Activated naive CD8-positive, alpha-beta T cell treated with anti-CD3 and anti-CD28 coated beads, Interleukin-2, amount 50 U/mL, for 24 hours (primary cell): ENCODE measurements at regions not wholly inside any gene's neighbourhood (a gene's known extent, or its start where the extent isn't known, plus 50 kb on each side); places are given as distances from the start of the nearest gene placed in this dataset.
"Not testable (repeated sequence)": the region's sequence is repeated elsewhere in the genome, so short reads cannot be mapped to it uniquely, and the experiment has no call there.

Source experiments
- ATAC-seq: fragments of 150-1000 bp; cut with Tn5 transposase; one replicate; pipeline ENCODE4 v1.10.0; 2021
- DNase-seq: peaks from one replicate; pipeline ENCODE4 v3.0.0; 2021
- H3K27ac Mint-ChIP-seq: one replicate; pipeline ENCODE4 v1.8.0; 2021; ENCODE audit warnings: mild to moderate bottlenecking, mixed read lengths
- H3K27me3 Mint-ChIP-seq: one replicate; pipeline ENCODE4 v1.8.0; 2021; ENCODE audit warnings: mixed read lengths
- H3K36me3 Mint-ChIP-seq: one replicate; pipeline ENCODE4 v1.8.0; 2021; ENCODE audit warnings: low read depth, mixed read lengths
- H3K4me1 Mint-ChIP-seq: one replicate; pipeline ENCODE4 v1.8.0; 2021; ENCODE audit warnings: mixed read lengths
- H3K4me3 Mint-ChIP-seq: one replicate; pipeline ENCODE4 v1.8.0; 2021; ENCODE audit warnings: mild to moderate bottlenecking, moderate library complexity, mixed read lengths
- H3K9me3 Mint-ChIP-seq: one replicate; pipeline ENCODE4 v1.8.0; 2021; ENCODE audit warnings: mixed read lengths

- H3K27me3 Mint-ChIP-seq = no peaks in the 10 kb centered on the region
- H3K27ac Mint-ChIP-seq = no peak overlapping the region
- no peak for DNase-seq
- H3K4me1 Mint-ChIP-seq = no peaks in the 10 kb centered on the region
- H3K4me3 Mint-ChIP-seq = no peak overlapping the region
- no peaks in the 10 kb centered on the region for H3K36me3 Mint-ChIP-seq
- no peak for ATAC-seq
- H3K9me3 Mint-ChIP-seq = peaks cover 6% of the 10 kb centered on the region
Observed at GRCh38 chr5:84478603-84479002, 93.9 kb upstream of the EDIL3 start.

GRCh38 chr5:84477485-84477884 lies 92.8 kb upstream of the EDIL3 start:
- Mint-ChIP-seq H3K27me3 (no peaks in the 10 kb centered on the region), H3K9me3 (peaks cover 15% of the 10 kb centered on the region), H3K27ac (no peak overlapping the region), H3K4me1 (no peaks in the 10 kb centered on the region), H3K36me3 (no peaks in the 10 kb centered on the region), H3K4me3 (no peak overlapping the region)
- DNase-seq (no peak), ATAC-seq (no peak)

DNA sequence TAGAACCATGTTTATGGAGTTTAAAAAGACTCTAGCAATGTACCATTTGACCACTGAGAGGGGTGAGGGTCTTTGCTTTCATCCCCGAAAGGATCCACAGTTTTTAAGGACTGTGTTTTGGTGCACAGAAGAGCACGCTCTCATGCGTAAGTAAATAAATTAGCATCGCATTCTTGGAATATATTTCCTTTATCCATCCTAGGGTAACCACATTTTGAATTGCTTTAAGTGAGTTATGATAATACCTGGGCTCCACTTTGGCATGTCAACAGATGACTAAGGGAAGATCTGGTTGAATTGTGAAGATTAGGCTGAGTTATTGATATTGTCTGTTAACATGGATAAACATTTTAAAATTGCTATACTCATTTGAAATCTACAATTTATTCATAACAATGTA lies 89.4 kb upstream of the EDIL3 start:
- Mint-ChIP-seq H3K4me3 (no peak overlapping the region), H3K36me3 (no peaks in the 10 kb centered on the region), H3K27ac (no peak overlapping the region), H3K4me1 (no peaks in the 10 kb centered on the region), H3K9me3 (peaks cover 20% of the 10 kb centered on the region), H3K27me3 (no peaks in the 10 kb centered on the region)
- ATAC-seq (no peak), DNase-seq (no peak)

- peaks cover 20% of the 10 kb centered on the region for H3K9me3 Mint-ChIP-seq
- H3K4me1 Mint-ChIP-seq = no peaks in the 10 kb centered on the region
- H3K36me3 Mint-ChIP-seq = no peaks in the 10 kb centered on the region
- H3K27me3 Mint-ChIP-seq = no peaks in the 10 kb centered on the region
- ATAC-seq (no peak), DNase-seq (no peak)
- H3K4me3 Mint-ChIP-seq = no peak overlapping the region
- H3K27ac Mint-ChIP-seq = no peak overlapping the region
Observed at GRCh38 chr5:84453405-84453804, 68.7 kb upstream of the EDIL3 start.

DNA sequence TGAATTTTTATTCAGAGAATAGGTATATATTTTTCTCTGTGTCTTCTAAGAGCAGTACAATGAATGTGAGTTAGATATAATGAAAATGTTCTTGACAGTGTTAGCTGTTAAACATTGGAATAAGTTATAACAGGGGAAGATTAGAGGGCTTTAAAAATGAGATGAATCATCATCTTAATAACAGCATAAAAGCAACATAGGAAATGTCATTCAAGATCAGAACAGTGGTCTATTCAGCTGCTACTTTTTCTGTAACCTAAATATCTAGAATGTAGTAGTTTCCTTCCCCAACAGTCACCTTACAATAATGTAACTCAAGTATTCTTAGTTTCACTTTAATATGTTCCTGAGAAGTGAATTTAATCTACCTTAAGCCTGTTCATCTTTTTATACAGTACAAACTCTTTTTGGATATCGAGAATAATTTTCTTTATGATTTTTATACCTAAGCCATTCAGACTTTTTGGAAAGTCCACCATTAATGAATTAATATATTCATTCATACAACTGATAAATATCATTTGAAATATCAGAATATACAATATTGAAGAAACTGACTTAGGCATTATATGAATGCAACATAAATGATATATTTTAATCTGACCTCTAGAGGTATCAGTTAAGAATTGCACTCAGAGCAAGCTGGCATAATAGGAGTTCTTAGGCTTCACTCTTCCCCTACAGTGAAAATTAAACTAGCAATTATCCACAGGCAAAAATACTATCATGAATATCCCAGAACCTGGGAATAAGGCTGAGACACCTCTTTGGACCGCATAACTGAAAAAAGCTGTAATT lies 66.1 kb upstream of the EDIL3 start:
- Mint-ChIP-seq H3K36me3 (no peaks in the 10 kb centered on the region), H3K9me3 (peaks cover 20% of the 10 kb centered on the region), H3K4me1 (no peaks in the 10 kb centered on the region), H3K27me3 (no peaks in the 10 kb centered on the region), H3K4me3 (no peak overlapping the region), H3K27ac (no peak overlapping the region)
- no peak for ATAC-seq
- DNase-seq = no peak

- Mint-ChIP-seq H3K4me3 (no peak overlapping the region), H3K27me3 (no peaks in the 10 kb centered on the region), H3K4me1 (no peaks in the 10 kb centered on the region), H3K9me3 (peaks cover 10% of the 10 kb centered on the region), H3K27ac (no peak overlapping the region), H3K36me3 (no peaks in the 10 kb centered on the region)
- DNase-seq (no peak), ATAC-seq (no peak)
Observed at GRCh38 chr5:84445049-84445685, 60.5 kb upstream of the EDIL3 start.

- ATAC-seq (no peak), DNase-seq (no peak)
- H3K4me1 Mint-ChIP-seq = no peaks in the 10 kb centered on the region
- H3K36me3 Mint-ChIP-seq = no peaks in the 10 kb centered on the region
- peaks cover 3% of the 10 kb centered on the region for H3K9me3 Mint-ChIP-seq
- H3K4me3 Mint-ChIP-seq = no peak overlapping the region
- no peak overlapping the region for H3K27ac Mint-ChIP-seq
- no peaks in the 10 kb centered on the region for H3K27me3 Mint-ChIP-seq
Observed at GRCh38 chr5:84438456-84438855, 53.8 kb upstream of the EDIL3 start.

DNA sequence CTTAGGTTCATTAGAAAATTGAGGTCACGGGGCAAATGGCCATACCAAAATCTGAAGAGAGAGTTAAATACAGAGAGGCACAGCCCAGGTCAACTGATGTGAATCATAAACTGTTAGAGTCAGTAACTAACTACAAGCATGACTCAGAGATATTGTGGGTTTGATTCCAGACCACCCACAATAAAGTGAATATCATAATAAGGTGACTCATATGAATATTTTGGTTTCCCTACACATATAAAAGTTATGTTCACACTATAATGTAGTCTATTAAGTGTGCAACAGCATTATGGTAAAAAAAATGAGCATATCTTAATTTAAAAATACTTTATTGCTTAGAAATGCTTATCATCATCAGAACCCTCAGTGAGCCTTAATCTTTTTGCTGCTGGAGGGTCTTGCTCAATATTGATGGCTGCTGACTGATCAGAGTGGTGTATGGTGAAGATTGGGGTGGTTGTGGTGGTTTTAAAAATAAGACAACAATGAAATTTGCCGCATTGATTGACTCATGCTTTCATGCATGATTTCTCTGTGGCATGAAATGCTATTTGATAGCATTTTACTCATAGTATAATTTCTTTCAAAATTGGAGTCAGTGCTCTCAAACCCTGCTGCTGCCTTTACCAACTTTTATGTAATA lies 53.1 kb upstream of the EDIL3 start:
- Mint-ChIP-seq H3K4me1 (no peaks in the 10 kb centered on the region), H3K27me3 (no peaks in the 10 kb centered on the region), H3K27ac (no peak overlapping the region), H3K36me3 (no peaks in the 10 kb centered on the region), H3K9me3 (peaks cover 3% of the 10 kb centered on the region), H3K4me3 (no peak overlapping the region)
- ATAC-seq (no peak), DNase-seq (no peak)

GRCh38 chr5:84436866-84437265 lies 52.2 kb upstream of the EDIL3 start:
- Mint-ChIP-seq H3K27ac (no peak overlapping the region), H3K27me3 (no peaks in the 10 kb centered on the region), H3K9me3 (peaks cover 3% of the 10 kb centered on the region), H3K36me3 (no peaks in the 10 kb centered on the region), H3K4me3 (no peak overlapping the region), H3K4me1 (no peaks in the 10 kb centered on the region)
- ATAC-seq (no peak), DNase-seq (no peak)

GRCh38 chr5:84435861-84436346 lies 51.2 kb upstream of the EDIL3 start:
- not testable (repeated sequence) for H3K27me3 Mint-ChIP-seq, DNase-seq, H3K4me1 Mint-ChIP-seq, H3K36me3 Mint-ChIP-seq, H3K27ac Mint-ChIP-seq, H3K9me3 Mint-ChIP-seq, ATAC-seq, H3K4me3 Mint-ChIP-seq
